IMR-90 (cell line): ENCODE measurements at regions not wholly inside any gene's neighbourhood (a gene's known extent, or its start where the extent isn't known, plus 50 kb on each side); places are given as distances from the start of the nearest gene placed in this dataset.

Experiments used
- ATAC-seq: fragments of 200-7000 bp; cut with Tn5 transposase; 2 replicates; pipeline ENCODE4 v1.9.1; 2020; ENCODE audit warnings: low read depth, mild to moderate bottlenecking, moderate library complexity
- BruUV-seq: library from RNA; stranded (reverse); fragments of 400-500 nt; replicated peaks from 2 replicates; lab custom pipeline; 2021; lab: Mats Ljungman, UMichigan
- CTCF ChIA-PET: fragments of 300-600 bp; formaldehyde crosslinking; extraction: SDS; loops from one replicate; lab custom pipeline; 2021; ENCODE audit warnings: antibody characterized with exemption; lab: Yijun Ruan, JAX
- POLR2A ChIA-PET: fragments of 300-600 bp; sonication (Branson Sonifier 250); formaldehyde crosslinking; loops from one replicate; lab custom pipeline; 2022; ENCODE audit warnings: antibody characterized with exemption; ENCODE audit not compliant: unreplicated experiment; lab: Charles Lee
- DNase-seq: peaks from one replicate; pipeline ENCODE4 v3.0.0; 2013
- H2AFZ ChIP-seq: replicated peaks from 2 replicates; pipeline ENCODE3; 2013; ENCODE audit warnings: low read length, mild to moderate bottlenecking; ENCODE audit not compliant: poor library complexity
- H2AK5ac ChIP-seq: 2 replicates; pipeline ENCODE4 v1.6.1; 2013; ENCODE audit warnings: low read depth, low read length, inconsistent platforms
- H2AK9ac ChIP-seq: replicated peaks from 2 replicates; pipeline ENCODE3; 2013; ENCODE audit warnings: mild to moderate bottlenecking, low read depth, low read length, moderate library complexity; ENCODE audit not compliant: poor library complexity
- H2BK120ac ChIP-seq: 2 replicates; pipeline ENCODE4 v1.6.1; 2013; ENCODE audit warnings: low read depth, low read length, inconsistent platforms
- H2BK15ac ChIP-seq: 3 replicates; pipeline ENCODE4 v1.6.1; 2013; ENCODE audit warnings: low read depth, low read length, inconsistent platforms
- H2BK20ac ChIP-seq: 2 replicates; pipeline ENCODE4 v1.6.1; 2013; ENCODE audit warnings: low read depth, mild to moderate bottlenecking, inconsistent platforms, low read length, moderate library complexity
- H2BK5ac ChIP-seq: 2 replicates; pipeline ENCODE4 v1.6.1; 2013; ENCODE audit warnings: mild to moderate bottlenecking, low read depth, low read length, inconsistent platforms; ENCODE audit not compliant: poor library complexity, severe bottlenecking
- H3K14ac ChIP-seq: replicated peaks from 2 replicates; pipeline ENCODE4 v1.6.1; 2013; ENCODE audit warnings: low read depth, low read length, inconsistent platforms
- H3K18ac ChIP-seq: 2 replicates; pipeline ENCODE4 v1.6.1; 2013; ENCODE audit warnings: low read depth, low read length, control low read depth
- H3K23ac ChIP-seq: 2 replicates; pipeline ENCODE4 v1.6.1; 2013; ENCODE audit warnings: low read depth, low read length, inconsistent platforms
- H3K27ac ChIP-seq: 2 replicates; pipeline ENCODE4 v1.5.1; 2013; ENCODE audit warnings: mild to moderate bottlenecking, control low read depth, low read length; ENCODE audit not compliant: insufficient read depth
- H3K27me3 ChIP-seq: 2 replicates; pipeline ENCODE4 v1.6.1; 2013; ENCODE audit warnings: low read length; ENCODE audit not compliant: control insufficient read depth, insufficient read depth
- H3K36me3 ChIP-seq: 2 replicates; pipeline ENCODE4 v1.6.1; 2013; ENCODE audit warnings: low read length, mixed read lengths; ENCODE audit not compliant: control insufficient read depth, insufficient read depth
- H3K4ac ChIP-seq: 2 replicates; pipeline ENCODE4 v1.6.1; 2013; ENCODE audit warnings: low read depth, low read length, inconsistent platforms
- H3K4me1 ChIP-seq: 2 replicates; pipeline ENCODE4 v1.6.1; 2013; ENCODE audit warnings: low read length, mixed read lengths; ENCODE audit not compliant: control insufficient read depth, insufficient read depth
- H3K4me2 ChIP-seq: 2 replicates; pipeline ENCODE4 v1.6.1; 2013; ENCODE audit warnings: low read depth, mild to moderate bottlenecking, control low read depth, low read length, moderate library complexity
- H3K4me3 ChIP-seq: 2 replicates; pipeline ENCODE4 v1.5.1; 2013; ENCODE audit warnings: low read depth, mild to moderate bottlenecking, control low read depth, low read length, moderate library complexity; ENCODE audit not compliant: insufficient read depth
- H3K56ac ChIP-seq: 2 replicates; pipeline ENCODE4 v1.6.1; 2013; ENCODE audit warnings: low read length, inconsistent platforms; ENCODE audit not compliant: insufficient read depth; ENCODE audit errors: extremely low read depth
- H3K79me1 ChIP-seq, 2 experiments: 2 replicates each; pipeline ENCODE4 v1.6.1; 2013; ENCODE audit warnings: low read length in 2 of 2, inconsistent platforms in 1 of 2, low read depth in 1 of 2
- H3K9ac ChIP-seq: 2 replicates; pipeline ENCODE4 v1.6.1; 2013; ENCODE audit warnings: low read depth, low read length, control low read depth
- H3K9me1 ChIP-seq: 2 replicates; pipeline ENCODE4 v1.6.1; 2013; ENCODE audit warnings: low read length, inconsistent platforms; ENCODE audit not compliant: insufficient read depth
- H3K9me3 ChIP-seq: 2 replicates; pipeline ENCODE4 v1.6.1; 2013; ENCODE audit warnings: low read length; ENCODE audit not compliant: control insufficient read depth, insufficient read depth
- H4K20me1 ChIP-seq: 2 replicates; pipeline ENCODE4 v1.6.1; 2013; ENCODE audit warnings: low read length, inconsistent platforms; ENCODE audit not compliant: insufficient read depth
- H4K5ac ChIP-seq: 2 replicates; pipeline ENCODE4 v1.6.1; 2013; ENCODE audit warnings: mild to moderate bottlenecking, low read depth, low read length, control low read depth
- H4K8ac ChIP-seq, 2 experiments: 2 replicates each; pipeline ENCODE4 v1.6.1; 2013; ENCODE audit warnings: low read depth in 2 of 2, low read length in 2 of 2, control low read depth in 1 of 2, inconsistent platforms in 1 of 2
- H4K91ac ChIP-seq: 2 replicates; pipeline ENCODE4 v1.6.1; 2013; ENCODE audit warnings: low read depth, low read length, inconsistent platforms; ENCODE audit not compliant: insufficient read depth
- CHD1 ChIP-seq: IDR thresholded peaks from 2 replicates; pipeline ENCODE4 v1.6.1; 2012; ENCODE audit warnings: low read depth, low read length, improper control_type of control experiment
- FOS ChIP-seq: fragments of 150-350 bp; IDR thresholded peaks from 2 replicates; pipeline ENCODE4 v1.6.1; 2016; ENCODE audit warnings: low read depth, low read length
- MXI1 ChIP-seq: IDR thresholded peaks from 2 replicates; pipeline ENCODE4 v1.6.1; 2012; ENCODE audit warnings: low read depth, mild to moderate bottlenecking, low read length, moderate library complexity, borderline replicate concordance
- NFE2L2 ChIP-seq: fragments of 150-350 bp; IDR thresholded peaks from 2 replicates; pipeline ENCODE4 v1.6.1; 2016; ENCODE audit warnings: low read depth, mild to moderate bottlenecking, low read length
- SMC3 ChIP-seq: fragments of 150-350 bp; IDR thresholded peaks from 2 replicates; pipeline ENCODE4 v1.6.1; 2016; ENCODE audit warnings: low read depth, mild to moderate bottlenecking, antibody characterized with exemption, low read length, moderate library complexity
- USF2 ChIP-seq: fragments of 150-350 bp; IDR thresholded peaks from 2 replicates; pipeline ENCODE4 v1.6.1; 2017; ENCODE audit warnings: mild to moderate bottlenecking, antibody characterized with exemption, low read length, low read depth
- WGBS, 2 experiments: methylation state at CpG; one replicate each; pipeline versions ENCODE4 v1.1.5 to v1.1.7; 2013; ENCODE audit warnings: missing lambda C conversion rate in 2 of 2; ENCODE audit not compliant: insufficient read length in 1 of 2; ENCODE audit errors: extremely low coverage in 2 of 2; 5-methylcytosine and 5-hydroxymethylcytosine counted together
- dilution Hi-C: fragments of 300-500 bp; cut with HindIII; formaldehyde crosslinking; loops from one replicate; pipeline ENCODE4 v1.14.3; 2018; ENCODE audit warnings: low sequenced_read_pairs; ENCODE audit not compliant: unreplicated experiment
- in situ Hi-C: fragments of 300-500 bp; cut with MboI; formaldehyde crosslinking; loops from 3 replicates; pipeline ENCODE4 v1.14.3; 2019; ENCODE audit warnings: low sequenced_read_pairs, inconsistent platforms, mixed read lengths
- intact Hi-C: fragments of 100-400 bp; cut with micrococcal nuclease; formaldehyde crosslinking; loops from 2 replicates; pipeline ENCODE4 v1.10.0; 2022

- ChIA-PET CTCF (interaction anchor here (0.9 kb wide), 1 partner anchor 26 kb away, joined by 3 read pairs; no protein-coding TSS in a partner anchor), POLR2A (no interaction called here)
- H2BK120ac ChIP-seq = no peak overlapping the region
- H2AK9ac ChIP-seq = no peak overlapping the region
- H4K8ac ChIP-seq = no peak overlapping the region
- H3K4me2 ChIP-seq = no peak overlapping the region
- WGBS, 2 experiments = no CpG with 5 or more reads among the region's 4 CpGs
- H3K9ac ChIP-seq = no peak overlapping the region
- H4K5ac ChIP-seq = no peak overlapping the region
- no peak overlapping the region for H2AFZ ChIP-seq
- H3K56ac ChIP-seq = no peak overlapping the region
- no TSS peak for BruUV-seq
- no peaks in the 10 kb centered on the region for H3K9me1 ChIP-seq
- DNase-seq (no peak), ATAC-seq (no peak)
- no peak overlapping the region for H4K91ac ChIP-seq
- no peak for TF ChIP-seq USF2
- TF ChIP-seq NFE2L2 = no peak
- no peak for TF ChIP-seq FOS
- TF ChIP-seq SMC3 = no peak
- TF ChIP-seq MXI1 = no peak
- no peak for TF ChIP-seq CHD1
- H3K27ac ChIP-seq = no peak overlapping the region
- H3K9me3 ChIP-seq = no peaks in the 10 kb centered on the region
- no peak overlapping the region for H2AK5ac ChIP-seq
- no peak overlapping the region for H2BK20ac ChIP-seq
- H2BK5ac ChIP-seq = no peak overlapping the region
- H3K4ac ChIP-seq = no peak overlapping the region
- H3K4me1 ChIP-seq = no peaks in the 10 kb centered on the region
- H3K4me3 ChIP-seq = no peak overlapping the region
- H3K36me3 ChIP-seq = no peaks in the 10 kb centered on the region
- no peak overlapping the region for H2BK15ac ChIP-seq
- in situ Hi-C loops = no loop called here
- no peak overlapping the region for H3K23ac ChIP-seq
- H4K20me1 ChIP-seq = no peaks in the 10 kb centered on the region
- dilution Hi-C loops = no loop called here
- no peak overlapping the region for H3K18ac ChIP-seq
- no peaks in the 10 kb centered on the region for H3K79me1 ChIP-seq
- H3K27me3 ChIP-seq = no peaks in the 10 kb centered on the region
- intact Hi-C loops = no loop called here
- H3K14ac ChIP-seq = no peak overlapping the region
Observed at GRCh38 chr2:52456561-52457377, 1310.8 kb upstream of the CHAC2 start.
